ENCODE measurements at regions not wholly inside any gene's neighbourhood (a gene's known extent, or its start where the extent isn't known, plus 50 kb on each side); places are given as distances from the start of the nearest gene placed in this dataset.

GRCh38 chr12:19718401-19718800 is 279.1 kb downstream of the AEBP2 start:
- TF ChIP-seq TAF1 (IDR thresholded peaks at IDR 0.05; ENCODE audit: borderline replicate concordance, low read depth, low read length) (no peak), POLR2A (IDR thresholded peaks at IDR 0.05; ENCODE audit: low read depth, low read length) (no peak)

Data from GM12892 (cell line).